Erythroblast (primary cell): ENCODE measurements at regions not wholly inside any gene's neighbourhood (a gene's known extent, or its start where the extent isn't known, plus 50 kb on each side); places are given as distances from the start of the nearest gene placed in this dataset.

ENCODE experiments used
- GATA1 ChIP-seq: IDR thresholded peaks from 2 replicates; pipeline ENCODE4 v1.6.1; 2011; ENCODE audit warnings: low read depth, mild to moderate bottlenecking, control low read depth, low read length, moderate library complexity
- POLR2A ChIP-seq: IDR thresholded peaks from 2 replicates; pipeline ENCODE4 v1.6.1; 2011; ENCODE audit warnings: mild to moderate bottlenecking, low read length

DNA sequence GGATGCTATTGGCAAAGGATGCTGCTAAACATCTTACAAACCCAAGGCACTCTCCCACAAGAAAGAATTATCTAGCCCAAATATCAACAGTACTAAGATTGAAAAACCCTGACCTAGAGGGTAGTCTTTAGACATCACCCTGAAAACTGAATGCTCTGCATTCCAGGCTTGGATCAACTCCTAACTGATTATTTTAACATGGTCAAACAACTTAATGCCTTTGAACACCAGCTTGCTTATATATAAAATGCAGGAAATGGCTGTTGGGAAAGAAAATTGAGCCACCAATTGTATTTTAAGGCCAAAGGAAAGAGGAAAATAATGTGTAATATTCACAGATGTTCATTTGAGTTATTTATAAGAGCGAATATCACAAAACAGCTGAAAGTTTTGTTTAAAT is 72.2 kb upstream of the C1orf87 start:
- TF ChIP-seq POLR2A (no peak), GATA1 (no peak)
